HG02759 (cell line): ENCODE measurements at regions not wholly inside any gene's neighbourhood (a gene's known extent, or its start where the extent isn't known, plus 50 kb on each side); places are given as distances from the start of the nearest gene placed in this dataset.
"Not testable (repeated sequence)": the region's sequence is repeated elsewhere in the genome, so short reads cannot be mapped to it uniquely, and the experiment has no call there.

ENCODE experiments used
- ATAC-seq: cut with Tn5 transposase; IDR thresholded peaks from one replicate; pipeline ENCODE4 v1.9.1; 2021; ENCODE audit warnings: mild to moderate bottlenecking, moderate library complexity; ENCODE audit not compliant: unreplicated experiment

DNA sequence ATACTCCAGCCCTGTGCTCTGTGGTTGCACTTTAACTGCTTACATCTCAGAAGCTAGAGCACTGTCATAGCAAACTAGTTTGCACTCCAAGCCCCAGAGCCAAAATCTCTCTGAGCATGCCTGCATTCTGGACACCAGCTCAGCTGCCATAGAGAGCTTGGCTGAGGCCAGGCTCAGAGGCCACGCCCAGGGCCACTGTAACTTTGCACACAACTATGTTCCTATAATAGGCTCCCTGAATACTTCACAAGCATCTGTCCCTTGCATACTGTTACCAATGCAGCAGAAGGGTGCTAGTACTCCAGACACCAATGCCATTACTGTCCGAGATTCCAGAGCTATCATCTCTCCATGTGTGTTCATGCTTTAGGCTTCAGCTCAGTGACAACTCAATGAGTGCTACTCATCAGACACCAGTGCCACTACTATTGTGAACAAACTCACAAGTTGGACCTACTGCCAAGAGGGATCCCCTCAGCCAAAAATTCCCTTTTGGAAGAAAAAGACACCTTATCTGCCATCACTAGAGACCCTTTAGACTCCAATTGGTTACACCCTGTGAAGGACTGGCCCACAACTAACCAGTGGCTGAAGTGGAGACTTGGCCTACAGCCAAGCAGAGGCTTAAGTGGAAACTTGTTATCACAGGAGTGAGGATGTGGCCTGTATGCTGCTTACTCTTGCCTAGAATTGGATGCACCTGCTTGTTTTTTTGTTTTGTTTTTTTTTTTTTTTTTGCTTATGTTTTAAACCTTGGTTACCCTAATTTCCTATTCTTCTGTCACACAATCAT lies 211.6 kb upstream of the MAGI2 start:
- no peak for ATAC-seq

DNA sequence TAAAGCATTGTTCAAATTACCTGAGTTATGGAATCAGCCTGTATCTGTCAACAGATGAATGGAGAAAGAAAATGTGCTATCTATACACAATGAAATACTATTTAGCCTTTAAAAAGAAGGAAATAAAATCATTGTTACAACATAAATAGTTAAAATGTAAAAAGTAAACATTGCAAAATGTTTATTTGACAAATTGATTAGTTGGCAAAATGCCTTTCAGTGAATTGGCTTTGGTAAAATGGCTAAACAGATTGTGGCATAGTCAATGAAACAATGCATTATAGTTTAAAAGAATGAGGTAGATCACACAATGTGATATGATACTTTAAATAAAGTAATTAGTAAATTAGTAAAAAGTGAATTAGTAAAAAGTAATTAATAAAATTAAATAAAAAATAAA lies 204.8 kb upstream of the MAGI2 start:
- no peak for ATAC-seq

DNA sequence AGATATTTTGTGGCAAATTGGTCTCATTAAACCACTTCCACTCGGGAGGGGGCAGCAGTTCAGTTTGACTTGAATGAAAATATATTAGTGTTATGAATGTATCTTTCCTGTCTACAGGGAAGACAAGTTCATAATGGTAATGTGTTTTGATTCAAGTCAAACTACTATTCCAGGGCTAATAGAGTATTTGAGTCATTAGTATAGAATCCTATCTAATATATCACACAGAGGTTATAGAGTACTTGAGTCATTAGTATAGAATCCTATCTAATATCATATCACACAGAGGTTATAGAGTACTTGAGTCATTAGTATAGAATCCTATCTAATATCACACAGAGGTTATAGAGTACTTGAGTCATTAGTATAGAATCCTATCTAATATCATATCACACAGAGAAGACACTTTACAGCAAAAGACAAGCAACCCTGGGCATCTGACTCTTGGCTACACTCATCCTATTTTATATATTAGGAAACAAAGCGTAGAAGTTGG lies 199.7 kb upstream of the MAGI2 start:
- no peak for ATAC-seq

DNA sequence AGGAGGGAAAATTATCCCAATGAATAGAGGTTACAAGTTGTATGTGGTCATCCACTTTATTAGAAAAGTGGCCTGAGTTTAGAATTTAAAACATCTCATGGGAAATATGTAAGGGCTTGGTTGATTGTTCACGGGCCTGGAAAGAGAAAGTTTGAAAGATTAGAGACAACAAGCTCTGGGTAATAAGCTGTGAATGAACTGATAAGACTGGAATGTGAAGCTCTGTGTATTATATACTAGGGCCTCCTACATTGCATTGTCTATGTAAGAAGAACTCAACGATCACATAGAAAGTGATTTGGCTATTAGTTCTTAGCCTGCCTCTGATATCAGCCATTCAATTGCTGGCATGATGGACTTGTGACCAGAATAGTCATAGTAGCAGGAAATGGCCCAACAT lies 199.2 kb upstream of the MAGI2 start:
- no peak for ATAC-seq

DNA sequence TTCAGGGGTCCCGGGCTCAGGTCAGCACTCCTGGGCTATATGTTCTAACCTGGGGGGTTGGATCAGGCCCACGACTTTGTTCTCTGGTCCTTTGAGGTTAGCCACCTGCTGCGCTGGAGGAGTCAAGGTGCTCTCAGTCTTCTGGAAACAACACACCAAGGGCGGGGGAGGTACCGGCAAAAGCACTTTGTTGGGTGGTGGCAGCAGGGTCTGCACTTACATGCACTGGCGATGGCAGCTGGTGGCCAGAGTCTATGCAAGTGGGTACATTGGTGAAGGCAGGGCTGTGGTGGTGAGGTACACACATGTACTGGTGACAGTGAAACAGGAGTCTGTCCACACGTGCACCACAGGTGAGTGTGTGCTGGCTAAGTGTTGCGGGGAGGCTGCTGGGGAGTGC lies 194.2 kb upstream of the MAGI2 start:
- no peak for ATAC-seq

DNA sequence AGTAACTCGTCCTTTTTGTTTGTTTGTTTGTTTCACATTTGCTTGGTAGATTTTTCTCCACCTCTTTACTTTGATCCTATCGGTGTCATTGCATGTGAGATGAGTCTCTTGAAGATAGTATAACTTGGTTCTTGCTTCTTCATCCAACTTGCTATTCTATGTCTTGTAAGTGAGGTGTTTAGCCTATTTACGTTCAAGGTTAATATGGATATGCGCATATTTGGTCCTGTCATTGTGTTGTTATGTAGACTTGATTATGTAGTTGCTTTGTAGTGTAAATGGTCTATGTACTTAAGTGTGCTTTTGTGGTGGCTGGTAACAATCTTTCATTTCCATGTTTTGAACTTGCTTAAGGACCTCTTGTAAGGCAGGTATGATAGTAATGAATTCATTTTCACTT lies 192.8 kb upstream of the MAGI2 start:
- no peak for ATAC-seq

DNA sequence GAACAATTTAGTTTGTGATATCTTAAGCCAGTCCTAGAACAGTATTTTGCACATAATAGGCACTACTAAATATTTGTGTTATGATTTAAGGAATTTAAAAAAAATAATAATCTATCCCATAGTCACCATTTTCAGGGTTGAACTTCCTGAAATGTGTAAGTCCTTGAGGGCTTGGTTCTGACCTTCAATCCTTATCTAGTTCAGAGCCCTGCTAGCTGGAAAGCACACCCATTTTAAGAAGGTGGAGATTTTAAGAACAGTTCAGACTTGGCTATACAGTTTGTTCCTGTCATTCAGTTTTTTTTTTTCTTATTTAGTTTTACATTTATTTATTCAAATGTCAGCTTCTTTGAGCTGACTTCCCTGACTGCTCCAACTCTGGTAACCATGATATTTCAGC lies 183.4 kb upstream of the MAGI2 start:
- ATAC-seq: no peak

DNA sequence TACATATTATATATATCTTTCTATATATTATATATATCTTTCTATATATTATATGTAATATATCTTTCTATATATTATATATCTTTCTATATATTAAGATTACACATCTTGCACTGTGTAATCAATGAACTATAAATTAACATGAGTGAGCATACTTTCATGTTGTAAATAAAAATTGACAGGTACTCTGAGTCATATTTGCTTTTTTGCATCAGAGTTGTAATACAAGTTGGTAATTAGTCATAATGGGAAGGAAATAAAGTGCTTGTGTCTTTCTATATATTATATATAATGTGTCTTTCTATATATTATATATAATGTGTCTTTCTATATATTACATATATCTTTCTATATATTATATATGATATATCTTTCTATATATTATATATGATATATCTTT lies 172.5 kb upstream of the MAGI2 start:
- not testable (repeated sequence) for ATAC-seq

DNA sequence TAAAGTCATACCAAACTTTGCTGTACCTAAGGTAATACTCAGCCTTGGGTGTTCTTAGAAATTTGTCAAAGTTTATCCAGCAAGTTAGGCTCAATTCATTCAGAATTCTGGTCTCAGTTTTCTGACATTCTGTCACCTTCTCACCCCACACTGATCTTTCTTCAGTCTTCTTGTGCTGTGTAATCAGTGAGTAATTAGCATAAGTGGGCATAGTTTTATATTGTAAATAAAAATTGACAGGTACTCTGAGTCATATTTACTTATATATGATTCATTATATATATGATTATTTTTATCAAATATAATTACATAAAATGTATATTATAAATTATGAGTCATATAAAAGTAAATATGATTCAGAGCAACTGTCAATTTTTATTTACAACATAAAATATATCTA lies 170.9 kb upstream of the MAGI2 start:
- no peak for ATAC-seq

DNA sequence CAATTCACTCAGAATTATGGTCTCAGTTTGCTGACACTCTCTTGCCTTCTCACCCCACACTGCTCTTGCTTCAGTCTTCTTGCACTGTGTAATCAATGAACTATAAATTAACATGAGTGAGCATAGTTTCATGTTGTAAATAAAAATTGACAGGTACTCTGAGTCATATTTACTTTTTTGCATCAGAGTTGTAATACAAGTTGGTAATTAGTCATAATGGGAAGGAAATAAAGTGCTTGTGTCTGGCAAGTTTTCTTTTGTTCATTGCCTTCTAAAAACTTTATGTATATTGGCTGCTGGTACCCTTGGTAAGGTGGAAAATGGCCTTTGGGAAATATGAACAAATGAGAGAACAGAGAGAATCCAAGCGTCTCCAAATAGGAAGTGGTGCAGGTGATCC lies 169.3 kb upstream of the MAGI2 start:
- ATAC-seq: no peak

DNA sequence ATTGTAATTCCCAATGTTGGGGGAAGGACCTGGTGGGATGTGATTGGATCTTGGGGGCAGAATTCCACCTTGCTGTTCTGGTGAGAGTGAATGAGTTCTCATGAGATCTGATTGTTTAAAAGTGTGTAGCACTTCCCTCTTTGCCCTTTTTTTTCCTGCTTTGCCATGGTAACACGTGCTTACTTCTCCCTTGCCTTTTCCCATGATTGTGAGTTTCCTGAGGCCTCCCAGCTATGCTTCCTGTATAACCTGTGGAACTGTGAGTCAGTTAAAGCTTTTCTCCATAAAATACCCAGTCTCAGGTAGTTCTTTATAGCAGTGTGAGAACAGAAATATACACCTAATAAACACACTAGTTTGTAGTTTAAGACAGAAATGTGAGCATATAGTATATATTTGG lies 166.8 kb upstream of the MAGI2 start:
- ATAC-seq: no peak

DNA sequence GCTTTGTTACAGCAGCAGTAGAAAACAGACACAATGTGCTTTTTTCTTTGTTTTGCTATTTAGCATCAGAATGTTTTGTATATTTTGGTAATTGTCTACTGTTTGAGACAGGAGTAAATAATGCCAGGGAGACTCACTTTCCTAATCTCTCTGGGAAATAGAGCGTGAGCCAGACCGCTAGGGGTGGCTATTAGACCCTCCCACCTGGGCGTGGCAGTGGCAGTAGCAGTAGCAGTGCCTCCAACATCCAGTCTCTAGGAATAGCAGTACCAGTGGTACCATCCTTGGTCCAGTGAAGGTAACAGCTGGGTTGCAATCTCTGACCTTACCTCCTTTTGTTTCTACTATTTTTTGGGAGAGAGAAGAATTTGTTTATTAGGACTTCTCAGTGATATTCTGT lies 165.7 kb upstream of the MAGI2 start:
- no peak for ATAC-seq

DNA sequence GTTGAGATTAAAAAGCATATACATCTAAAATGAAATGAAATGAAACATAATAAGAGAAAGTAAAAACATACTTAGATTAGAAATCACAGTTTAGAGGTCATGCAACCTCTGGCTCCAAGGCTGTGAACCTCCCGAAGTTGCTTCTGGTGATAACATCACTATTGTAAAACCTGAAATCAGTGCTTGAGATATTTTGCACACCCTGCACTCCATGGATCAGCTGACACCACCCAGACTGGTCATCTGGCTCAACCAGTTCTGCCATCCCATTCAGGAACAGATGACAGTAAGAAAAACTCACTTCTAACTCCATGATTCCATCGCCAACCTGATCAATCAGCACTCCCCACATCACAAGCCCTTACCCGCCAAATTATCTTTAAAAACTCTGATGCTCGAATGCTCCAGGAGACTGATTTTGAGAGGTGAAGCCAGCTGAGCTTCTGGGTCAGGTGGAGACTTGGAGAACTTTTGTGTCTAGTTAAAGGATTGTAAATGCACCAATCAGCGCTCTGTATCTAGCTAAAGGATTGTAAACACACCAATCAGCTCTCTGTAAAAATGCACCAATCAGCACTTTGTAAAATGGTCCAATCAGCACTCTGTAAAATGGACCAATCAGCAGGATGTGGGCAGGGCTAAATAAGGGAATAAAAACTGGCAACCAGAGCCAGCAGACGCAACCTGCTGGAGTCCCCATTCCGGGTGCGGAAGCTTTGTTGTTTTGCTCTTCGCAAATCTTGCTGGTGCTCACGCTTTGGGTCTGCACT lies 162.6 kb upstream of the MAGI2 start:
- no peak for ATAC-seq

DNA sequence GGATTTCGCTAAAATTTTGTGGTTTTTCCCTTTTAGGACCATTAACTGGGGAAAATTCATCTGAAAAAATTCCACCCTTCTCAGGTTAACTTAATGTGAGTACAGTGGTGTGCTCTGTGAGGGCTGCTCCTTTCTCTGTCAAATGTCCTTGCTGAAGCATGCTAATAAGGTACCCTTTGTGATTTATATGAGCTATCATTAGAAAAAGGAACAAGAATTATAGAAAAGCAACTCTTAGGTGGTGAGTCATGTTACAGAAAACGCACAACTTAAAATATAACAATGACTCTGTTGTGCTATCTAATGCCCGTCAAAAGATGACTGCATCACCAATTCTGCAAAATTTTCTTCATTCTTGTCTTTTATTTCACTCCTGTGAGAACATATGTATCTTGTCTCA lies 162.0 kb upstream of the MAGI2 start:
- no peak for ATAC-seq

DNA sequence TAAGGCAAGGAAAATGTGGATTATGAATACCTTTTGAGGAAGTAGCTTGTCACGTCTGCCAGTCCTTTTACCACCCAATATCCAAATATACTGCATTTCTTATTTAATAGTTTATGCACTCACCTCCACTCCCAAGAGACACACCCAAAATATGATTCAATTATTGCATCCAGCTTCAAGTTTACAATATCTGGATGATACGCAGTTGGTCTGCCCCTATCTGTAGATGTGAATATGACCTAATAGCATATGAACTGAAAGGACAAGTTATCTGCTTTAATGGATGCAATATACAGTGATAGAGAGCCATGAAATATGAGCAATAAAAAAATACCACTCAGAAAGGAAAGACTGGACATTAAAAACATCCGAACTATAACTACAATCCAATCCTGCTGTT lies 159.4 kb upstream of the MAGI2 start:
- ATAC-seq: no peak

DNA sequence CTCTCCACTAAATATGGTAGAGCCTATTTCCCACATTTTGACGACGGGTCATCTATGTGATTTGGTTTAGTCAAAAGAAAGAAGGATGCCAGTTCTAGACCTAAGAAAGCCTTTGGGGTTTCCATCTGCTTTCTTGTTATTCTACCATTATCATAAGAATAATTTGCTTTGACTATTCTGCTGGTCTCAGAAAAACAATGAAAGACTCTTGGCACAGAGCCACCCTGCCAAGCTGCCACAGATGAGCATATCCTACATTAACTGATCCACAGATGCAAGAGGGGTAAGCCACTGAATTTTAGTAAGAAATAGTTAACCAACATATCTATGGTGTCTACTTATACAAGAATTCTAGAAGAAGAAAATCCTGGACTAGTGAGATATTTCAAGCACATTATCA lies 158.6 kb upstream of the MAGI2 start:
- ATAC-seq: no peak

DNA sequence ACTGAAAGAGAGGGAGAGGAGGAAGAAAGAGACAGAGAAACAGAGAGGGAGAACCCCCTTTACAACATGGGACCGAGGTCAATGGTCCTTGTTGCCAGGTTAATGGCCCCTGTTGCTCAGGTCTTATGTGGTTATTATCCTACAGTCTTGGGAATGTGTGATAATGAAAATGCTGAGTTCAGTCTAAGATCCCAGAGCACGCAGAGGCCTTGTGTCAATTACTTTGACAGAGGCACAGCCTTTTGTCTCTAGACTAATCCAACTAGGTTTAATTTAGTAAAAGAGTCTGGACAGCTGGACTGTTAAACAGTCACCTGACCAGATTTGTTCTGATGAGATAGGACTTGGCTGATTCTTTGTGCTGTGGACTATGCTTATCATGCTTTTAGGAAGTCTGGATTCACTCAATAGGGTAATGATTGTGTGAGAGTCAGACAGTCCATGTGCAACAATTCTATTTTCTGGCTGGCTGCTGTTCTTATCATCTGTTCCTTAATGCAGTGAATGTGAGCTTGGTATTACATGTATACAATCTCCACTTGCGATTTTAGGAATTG lies 157.4 kb upstream of the MAGI2 start:
- ATAC-seq: no peak

DNA sequence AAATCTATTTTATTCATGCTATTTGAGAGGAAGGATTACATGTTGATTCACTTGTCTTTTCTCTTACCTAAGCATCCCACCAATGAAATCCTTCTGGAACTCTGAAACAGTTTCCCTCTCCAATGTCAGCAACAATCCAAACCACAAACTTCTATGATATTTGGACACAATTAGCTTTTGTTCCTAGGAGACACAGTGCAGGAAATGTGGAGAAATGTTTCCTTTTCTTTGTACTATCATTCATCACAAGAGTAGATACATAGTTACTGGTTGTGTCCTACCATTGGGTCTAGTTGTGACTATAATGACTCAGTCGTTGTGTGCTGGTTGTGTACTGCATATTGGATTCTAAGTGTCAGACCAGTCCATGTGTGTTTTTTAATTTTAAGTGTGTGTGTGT lies 156.8 kb upstream of the MAGI2 start:
- ATAC-seq: no peak

DNA sequence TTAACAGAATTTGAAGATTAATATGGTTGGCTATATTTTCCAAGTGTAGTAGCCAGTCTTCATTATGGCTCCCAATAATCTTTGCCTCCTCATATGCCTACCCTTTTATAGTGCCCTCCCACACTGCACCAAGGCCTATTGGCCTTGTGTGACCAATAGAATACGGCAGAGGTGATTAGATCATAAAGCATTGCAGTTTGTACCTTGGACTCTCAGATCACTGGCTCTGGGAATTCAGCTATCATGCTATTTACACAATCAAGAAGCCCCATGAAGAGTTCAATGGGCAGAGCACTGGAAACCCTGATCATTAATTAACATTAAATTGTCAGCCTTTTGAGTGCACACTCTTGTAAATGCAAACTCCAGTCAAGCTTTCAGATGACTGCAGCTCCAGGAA lies 154.5 kb upstream of the MAGI2 start:
- no peak for ATAC-seq

DNA sequence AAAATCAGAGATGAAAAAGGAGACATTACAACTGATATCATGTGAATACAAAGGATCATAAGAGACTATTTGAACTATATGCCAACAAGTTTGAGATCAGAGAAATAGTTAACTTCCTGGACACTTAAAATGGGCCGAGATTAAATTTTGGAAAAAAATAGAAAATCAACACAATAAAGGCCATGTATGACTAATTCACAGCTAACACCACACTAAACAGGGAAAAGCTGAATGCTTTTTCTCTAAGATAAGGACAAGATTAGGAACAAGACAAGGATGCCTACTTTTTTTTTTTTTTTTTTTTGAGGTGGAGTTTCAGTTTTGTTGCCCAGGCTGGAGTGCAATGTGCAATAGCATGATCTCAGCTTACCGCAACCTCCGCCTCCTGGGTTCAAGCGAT lies 151.4 kb upstream of the MAGI2 start:
- no peak for ATAC-seq

DNA sequence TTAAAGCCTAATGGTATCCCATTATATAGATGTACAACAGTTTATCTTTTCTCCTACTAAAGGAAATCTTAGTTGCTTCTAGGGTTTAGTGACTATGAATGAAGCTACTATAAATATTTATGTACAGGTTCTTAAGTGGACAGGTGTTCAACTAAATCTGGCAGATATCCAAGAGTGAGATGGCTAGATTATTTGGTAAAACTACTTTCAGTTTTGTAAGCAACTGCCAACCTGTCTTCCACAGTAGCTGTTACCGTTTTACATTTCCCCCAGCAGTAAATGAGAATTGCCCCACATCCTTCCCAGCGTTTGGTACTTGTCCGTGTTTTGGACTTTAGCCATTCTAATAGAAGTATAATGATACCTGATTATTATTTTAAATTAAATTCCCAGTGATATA lies 144.9 kb upstream of the MAGI2 start:
- no peak for ATAC-seq

DNA sequence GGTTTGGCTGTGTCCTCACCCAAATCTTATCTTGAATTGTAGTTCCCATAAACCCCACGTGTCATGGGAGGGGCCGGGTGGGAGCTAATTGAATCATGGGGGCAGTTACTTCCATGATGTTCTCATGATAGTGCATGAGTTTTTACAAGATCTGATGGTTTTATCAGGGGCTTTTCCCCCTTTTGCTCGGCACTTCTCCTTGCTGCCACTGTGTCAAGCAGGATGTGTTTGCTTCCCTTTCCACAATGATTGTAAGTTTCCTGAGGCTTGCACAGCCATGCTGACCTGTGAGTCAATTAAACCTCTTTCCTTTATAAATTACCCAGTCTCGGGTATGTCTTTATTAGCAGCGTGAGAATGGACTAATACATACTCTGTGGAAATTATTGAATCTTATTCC lies 141.2 kb upstream of the MAGI2 start:
- not testable (repeated sequence) for ATAC-seq
